HAP-1 (cell line): ENCODE measurements at regions not wholly inside any gene's neighbourhood (a gene's known extent, or its start where the extent isn't known, plus 50 kb on each side); places are given as distances from the start of the nearest gene placed in this dataset.
A peak's percentile ranks its signal among the peaks of the same experiment; 100 is the strongest.
"Not testable (repeated sequence)": the region's sequence is repeated elsewhere in the genome, so short reads cannot be mapped to it uniquely, and the experiment has no call there.

Experiments
- DNase-seq, 2 experiments: peaks; one replicate each; pipeline ENCODE4 v3.0.0-alpha.2; 2016 to 2020; ENCODE audit warnings: low spot score in 2 of 2
- H3K27me3 ChIP-seq: fragments of 250-450 bp; sonication (Bioruptor Pico); 2 replicates; pipeline ENCODE4 v1.5.1; 2020; ENCODE audit warnings: low read depth, mild to moderate bottlenecking, moderate library complexity
- H3K36me3 ChIP-seq: fragments of 250-450 bp; sonication (Bioruptor Pico); replicated peaks from 2 replicates; pipeline ENCODE4 v1.5.1; 2020; ENCODE audit warnings: mild to moderate bottlenecking
- H3K4me1 ChIP-seq: fragments of 250-450 bp; sonication (Bioruptor Pico); 2 replicates; pipeline ENCODE4 v1.5.1; 2020; ENCODE audit warnings: mild to moderate bottlenecking
- H3K4me3 ChIP-seq: fragments of 250-450 bp; sonication (Bioruptor Pico); 2 replicates; pipeline ENCODE4 v1.5.1; 2020; ENCODE audit warnings: mild to moderate bottlenecking, moderate library complexity
- H3K9me3 ChIP-seq: fragments of 250-450 bp; sonication (Bioruptor Pico); 2 replicates; pipeline ENCODE4 v1.5.1; 2020; ENCODE audit warnings: mild to moderate bottlenecking, moderate library complexity
- in situ Hi-C: fragments of 300-500 bp; cut with MboI; formaldehyde crosslinking; loops from 3 replicates; pipeline ENCODE4 v1.14.3; 2020; ENCODE audit warnings: low sequenced_read_pairs, inconsistent platforms, mixed read lengths

- Histone ChIP-seq H3K4me3 (no peak overlapping the region), H3K9me3 (no peaks in the 10 kb centered on the region), H3K4me1 (peaks cover 17% of the 10 kb centered on the region), H3K27me3 (no peaks in the 10 kb centered on the region), H3K36me3 (no peaks in the 10 kb centered on the region)
- in situ Hi-C loops = no loop called here
- DNase-seq = no peak
Observed at GRCh38 chr2:144645083-144645778, 125.3 kb upstream of the ZEB2 start.

- in situ Hi-C loops = no loop called here
- no peak for DNase-seq
- H3K27me3 ChIP-seq = no peaks in the 10 kb centered on the region
- no peak overlapping the region for H3K4me3 ChIP-seq
- peaks cover 17% of the 10 kb centered on the region for H3K4me1 ChIP-seq
- H3K9me3 ChIP-seq = no peaks in the 10 kb centered on the region
- no peaks in the 10 kb centered on the region for H3K36me3 ChIP-seq
Observed at GRCh38 chr2:144644549-144644948, 124.6 kb upstream of the ZEB2 start.

- H3K4me3 ChIP-seq = no peak overlapping the region
- no peak for DNase-seq
Observed at GRCh38 chr2:144643537-144644336, 123.8 kb upstream of the ZEB2 start.

GRCh38 chr2:144642856-144643255 lies 122.9 kb upstream of the ZEB2 start:
- Histone ChIP-seq H3K9me3 (no peaks in the 10 kb centered on the region), H3K4me1 (peaks cover 8% of the 10 kb centered on the region), H3K36me3 (no peaks in the 10 kb centered on the region), H3K4me3 (no peak overlapping the region), H3K27me3 (no peaks in the 10 kb centered on the region)
- DNase-seq = no peak
- in situ Hi-C loops = no loop called here

More at GRCh38 chr2:144643537-144644336, 123.8 kb upstream of the ZEB2 start:
- Histone ChIP-seq H3K9me3 (no peaks in the 10 kb centered on the region), H3K27me3 (no peaks in the 10 kb centered on the region), H3K36me3 (no peaks in the 10 kb centered on the region), H3K4me1 (peaks cover 9% of the 10 kb centered on the region)
- in situ Hi-C loops = no loop called here

GRCh38 chr2:144642131-144642530 lies 122.2 kb upstream of the ZEB2 start:
- peak in 1 of 2 experiments; percentile 15 for DNase-seq
- in situ Hi-C loops = no loop called here
- H3K36me3 ChIP-seq = no peaks in the 10 kb centered on the region

GRCh38 chr2:144638250-144638649 lies 118.3 kb upstream of the ZEB2 start:
- H3K27me3 ChIP-seq, H3K9me3 ChIP-seq, in situ Hi-C loops, H3K4me1 ChIP-seq, DNase-seq, H3K36me3 ChIP-seq, H3K4me3 ChIP-seq: not testable (repeated sequence)

More at GRCh38 chr2:144642131-144642530, 122.2 kb upstream of the ZEB2 start:
- Histone ChIP-seq H3K4me1 (peaks cover 8% of the 10 kb centered on the region), H3K4me3 (no peak overlapping the region), H3K27me3 (no peaks in the 10 kb centered on the region), H3K9me3 (no peaks in the 10 kb centered on the region)

- H3K4me3 ChIP-seq, in situ Hi-C loops, DNase-seq, H3K27me3 ChIP-seq, H3K4me1 ChIP-seq, H3K9me3 ChIP-seq, H3K36me3 ChIP-seq: not testable (repeated sequence)
Observed at GRCh38 chr2:144636860-144637259, 116.9 kb upstream of the ZEB2 start.

- in situ Hi-C loops = no loop called here
- no peaks in the 10 kb centered on the region for H3K4me1 ChIP-seq
- H3K4me3 ChIP-seq = no peak overlapping the region
- no peaks in the 10 kb centered on the region for H3K36me3 ChIP-seq
- DNase-seq = no peak
- no peaks in the 10 kb centered on the region for H3K27me3 ChIP-seq
- H3K9me3 ChIP-seq = peaks cover 3% of the 10 kb centered on the region; the same call in 1 of the 2 replicates
Observed at GRCh38 chr2:144632809-144633208, 112.9 kb upstream of the ZEB2 start.

GRCh38 chr2:144631636-144632035 lies 111.7 kb upstream of the ZEB2 start:
- in situ Hi-C loops = no loop called here
- H3K36me3 ChIP-seq = no peaks in the 10 kb centered on the region
- no peaks in the 10 kb centered on the region for H3K4me1 ChIP-seq
- H3K4me3 ChIP-seq = no peak overlapping the region
- DNase-seq = no peak
- H3K9me3 ChIP-seq = peaks cover under 1% of the 10 kb centered on the region; the same call in 1 of the 2 replicates
- H3K27me3 ChIP-seq = no peaks in the 10 kb centered on the region

GRCh38 chr2:144630459-144631215 lies 110.7 kb upstream of the ZEB2 start:
- Histone ChIP-seq H3K9me3 (no peaks in the 10 kb centered on the region), H3K27me3 (no peaks in the 10 kb centered on the region), H3K4me3 (no peak overlapping the region), H3K4me1 (peaks cover 4% of the 10 kb centered on the region), H3K36me3 (no peaks in the 10 kb centered on the region)
- in situ Hi-C loops = no loop called here
- no peak for DNase-seq

GRCh38 chr2:144629935-144630334 lies 110.0 kb upstream of the ZEB2 start:
- Histone ChIP-seq H3K9me3 (no peaks in the 10 kb centered on the region), H3K4me1 (peaks cover 4% of the 10 kb centered on the region), H3K4me3 (no peak overlapping the region), H3K27me3 (no peaks in the 10 kb centered on the region), H3K36me3 (no peaks in the 10 kb centered on the region)
- DNase-seq = no peak
- in situ Hi-C loops = no loop called here

- in situ Hi-C loops = no loop called here
- no peaks in the 10 kb centered on the region for H3K27me3 ChIP-seq
- no peak for DNase-seq
- no peak overlapping the region for H3K4me3 ChIP-seq
- no peaks in the 10 kb centered on the region for H3K36me3 ChIP-seq
- no peaks in the 10 kb centered on the region for H3K9me3 ChIP-seq
- peaks cover 4% of the 10 kb centered on the region for H3K4me1 ChIP-seq
Observed at GRCh38 chr2:144628566-144628965, 108.6 kb upstream of the ZEB2 start.

GRCh38 chr2:144625626-144626025 lies 105.7 kb upstream of the ZEB2 start:
- in situ Hi-C loops = no loop called here
- H3K9me3 ChIP-seq = no peaks in the 10 kb centered on the region
- no peaks in the 10 kb centered on the region for H3K27me3 ChIP-seq
- peaks cover 4% of the 10 kb centered on the region for H3K4me1 ChIP-seq
- H3K4me3 ChIP-seq = no peak overlapping the region
- no peaks in the 10 kb centered on the region for H3K36me3 ChIP-seq
- no peak for DNase-seq

- Histone ChIP-seq H3K36me3 (no peaks in the 10 kb centered on the region), H3K4me3 (no peak overlapping the region), H3K4me1 (peaks cover 4% of the 10 kb centered on the region), H3K9me3 (no peaks in the 10 kb centered on the region), H3K27me3 (no peaks in the 10 kb centered on the region)
- in situ Hi-C loops = no loop called here
- no peak for DNase-seq
Observed at GRCh38 chr2:144625226-144625625, 105.3 kb upstream of the ZEB2 start.
